Colonic mucosa (tissue), 4 donors: ENCODE measurements at regions not wholly inside any gene's neighbourhood (a gene's known extent, or its start where the extent isn't known, plus 50 kb on each side); places are given as distances from the start of the nearest gene placed in this dataset.

Experiments used
- DNase-seq: peaks from one replicate; pipeline ENCODE4 v3.0.0-alpha.2; 2020
- H3K27ac ChIP-seq: fragments of 200-600 bp; one replicate; pipeline ENCODE4 v1.8.0; 2021
- H3K27me3 ChIP-seq: fragments of 200-600 bp; one replicate; pipeline ENCODE4 v1.8.0; 2021
- H3K36me3 ChIP-seq: fragments of 200-600 bp; one replicate; pipeline ENCODE4 v1.8.0; 2021
- H3K4me1 ChIP-seq: fragments of 200-600 bp; one replicate; pipeline ENCODE4 v1.8.0; 2021; ENCODE audit warnings: mild to moderate bottlenecking
- H3K4me3 ChIP-seq: fragments of 200-600 bp; one replicate; pipeline ENCODE4 v1.8.0; 2021
- H3K9ac ChIP-seq, 2 donors: one replicate each; pipeline ENCODE4 v1.7.0; 2013; ENCODE audit warnings: control low read depth in 2 of 2, low read depth in 2 of 2, low read length in 2 of 2
- H3K9me3 ChIP-seq: fragments of 200-600 bp; one replicate; pipeline ENCODE4 v1.8.0; 2021
- CTCF ChIP-seq: fragments of 200-600 bp; IDR thresholded peaks from one replicate; pipeline ENCODE4 v1.8.0; 2022; ENCODE audit warnings: antibody characterized with exemption, mild to moderate bottlenecking
- intact Hi-C: fragments of 100-400 bp; cut with DNase I; formaldehyde crosslinking; loops from one replicate; pipeline ENCODE4 v1.14.1; 2022
- donor health status: healthy.
- donor health status: DM: no; HTN: no; CAD: no.
- donor health status: DM: no; HTN: no; CAD: no.

GRCh38 chrX:6852121-6852520 lies 295.4 kb upstream of the STS start:
- Histone ChIP-seq H3K27me3 (no peaks in the 10 kb centered on the region), H3K9me3 (no peaks in the 10 kb centered on the region), H3K27ac (no peak overlapping the region), H3K9ac (no peak overlapping the region), H3K4me3 (no peak overlapping the region), H3K36me3 (no peaks in the 10 kb centered on the region), H3K4me1 (no peaks in the 10 kb centered on the region)
- no peak for DNase-seq
- intact Hi-C loops = no loop called here
- no peak for TF ChIP-seq CTCF

- intact Hi-C loops = no loop called here
- H3K4me1 ChIP-seq = no peaks in the 10 kb centered on the region
- no peak overlapping the region for H3K9ac ChIP-seq
- no peak for TF ChIP-seq CTCF
- H3K36me3 ChIP-seq = no peaks in the 10 kb centered on the region
- H3K9me3 ChIP-seq = no peaks in the 10 kb centered on the region
- DNase-seq = no peak
- no peak overlapping the region for H3K4me3 ChIP-seq
- no peak overlapping the region for H3K27ac ChIP-seq
- no peaks in the 10 kb centered on the region for H3K27me3 ChIP-seq
Measured at GRCh38 chrX:6851140-6851539, 296.4 kb upstream of the STS start.

GRCh38 chrX:6849716-6850414 lies 297.6 kb upstream of the STS start:
- H3K27ac ChIP-seq = no peak overlapping the region
- H3K27me3 ChIP-seq = no peaks in the 10 kb centered on the region
- intact Hi-C loops = no loop called here
- H3K4me3 ChIP-seq = no peak overlapping the region
- H3K4me1 ChIP-seq = no peaks in the 10 kb centered on the region
- H3K9ac ChIP-seq = no peak overlapping the region
- H3K36me3 ChIP-seq = no peaks in the 10 kb centered on the region
- TF ChIP-seq CTCF = no peak
- no peaks in the 10 kb centered on the region for H3K9me3 ChIP-seq
- no peak for DNase-seq

GRCh38 chrX:6832619-6833018 lies 297.7 kb upstream of the VCX3A start:
- Histone ChIP-seq H3K27ac (no peak overlapping the region), H3K4me3 (no peak overlapping the region), H3K9ac (no peak overlapping the region), H3K36me3 (no peaks in the 10 kb centered on the region), H3K4me1 (no peaks in the 10 kb centered on the region), H3K27me3 (no peaks in the 10 kb centered on the region), H3K9me3 (no peaks in the 10 kb centered on the region)
- intact Hi-C loops = no loop called here
- DNase-seq = no peak
- no peak for TF ChIP-seq CTCF

- H3K9ac ChIP-seq = no peak overlapping the region
- H3K4me3 ChIP-seq = no peak overlapping the region
- intact Hi-C loops = no loop called here
- H3K27me3 ChIP-seq = no peaks in the 10 kb centered on the region
- H3K9me3 ChIP-seq = no peaks in the 10 kb centered on the region
- no peak for TF ChIP-seq CTCF
- no peak overlapping the region for H3K27ac ChIP-seq
- DNase-seq = no peak
- H3K36me3 ChIP-seq = no peaks in the 10 kb centered on the region
- H3K4me1 ChIP-seq = no peaks in the 10 kb centered on the region
Measured at GRCh38 chrX:6826856-6827255, 291.9 kb upstream of the VCX3A start.
